ENCODE measurements at regions not wholly inside any gene's neighbourhood (a gene's known extent, or its start where the extent isn't known, plus 50 kb on each side); places are given as distances from the start of the nearest gene placed in this dataset.

- Histone ChIP-seq H3K4me3 (ENCODE audit: low read depth, low read length, poor library complexity, severe bottlenecking) (no peak overlapping the region), H4K20me1 (ENCODE audit: insufficient read depth, low read length) (no peaks in the 10 kb centered on the region), H3K4me2 (ENCODE audit: low read length) (no peak overlapping the region), H3K9me2 (ENCODE audit: low read depth, low read length) (no peaks in the 10 kb centered on the region), H3K4me1 (ENCODE audit: insufficient read depth, low read length, severe bottlenecking) (no peaks in the 10 kb centered on the region), H3K27ac (ENCODE audit: low read depth, low read length, poor library complexity, severe bottlenecking) (no peak overlapping the region), H3K79me2 (ENCODE audit: insufficient read depth, low read length) (no peaks in the 10 kb centered on the region), H3K9me3 (ENCODE audit: low read length) (no peaks in the 10 kb centered on the region), H3K27me3 (ENCODE audit: insufficient read depth, low read length) (no peaks in the 10 kb centered on the region), H2AFZ (ENCODE audit: low read length) (no peak overlapping the region), H3K36me3 (ENCODE audit: insufficient read depth, low read length) (no peaks in the 10 kb centered on the region), H3K9ac (ENCODE audit: low read length) (no peak overlapping the region), H3F3A (ENCODE audit: insufficient read depth, low read length) (no peaks in the 10 kb centered on the region)
- TF ChIP-seq, protein P1, sequence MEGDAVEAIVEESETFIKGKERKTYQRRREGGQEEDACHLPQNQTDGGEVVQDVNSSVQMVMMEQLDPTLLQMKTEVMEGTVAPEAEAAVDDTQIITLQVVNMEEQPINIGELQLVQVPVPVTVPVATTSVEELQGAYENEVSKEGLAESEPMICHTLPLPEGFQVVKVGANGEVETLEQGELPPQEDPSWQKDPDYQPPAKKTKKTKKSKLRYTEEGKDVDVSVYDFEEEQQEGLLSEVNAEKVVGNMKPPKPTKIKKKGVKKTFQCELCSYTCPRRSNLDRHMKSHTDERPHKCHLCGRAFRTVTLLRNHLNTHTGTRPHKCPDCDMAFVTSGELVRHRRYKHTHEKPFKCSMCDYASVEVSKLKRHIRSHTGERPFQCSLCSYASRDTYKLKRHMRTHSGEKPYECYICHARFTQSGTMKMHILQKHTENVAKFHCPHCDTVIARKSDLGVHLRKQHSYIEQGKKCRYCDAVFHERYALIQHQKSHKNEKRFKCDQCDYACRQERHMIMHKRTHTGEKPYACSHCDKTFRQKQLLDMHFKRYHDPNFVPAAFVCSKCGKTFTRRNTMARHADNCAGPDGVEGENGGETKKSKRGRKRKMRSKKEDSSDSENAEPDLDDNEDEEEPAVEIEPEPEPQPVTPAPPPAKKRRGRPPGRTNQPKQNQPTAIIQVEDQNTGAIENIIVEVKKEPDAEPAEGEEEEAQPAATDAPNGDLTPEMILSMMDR (IDR thresholded peaks at IDR 0.05; ENCODE audit: low read length) = no peak
- no peak for TF ChIP-seq EZH2 (IDR thresholded peaks at IDR 0.05; ENCODE audit: borderline replicate concordance, low read length)
Measured at GRCh38 chr13:105847527-105848291, 687.8 kb downstream of the EFNB2 start.

GRCh38 chr13:105846923-105847322 is 688.5 kb downstream of the EFNB2 start:
- H3K4me1 ChIP-seq (ENCODE audit: insufficient read depth, low read length, severe bottlenecking) = no peaks in the 10 kb centered on the region
- no peaks in the 10 kb centered on the region for H3K9me3 ChIP-seq (ENCODE audit: low read length)
- no peak overlapping the region for H3K4me2 ChIP-seq (ENCODE audit: low read length)
- H3K27ac ChIP-seq (ENCODE audit: low read depth, low read length, poor library complexity, severe bottlenecking) = no peak overlapping the region
- H3K79me2 ChIP-seq (ENCODE audit: insufficient read depth, low read length) = no peaks in the 10 kb centered on the region
- H3K9ac ChIP-seq (ENCODE audit: low read length) = no peak overlapping the region
- no peaks in the 10 kb centered on the region for H3K27me3 ChIP-seq (ENCODE audit: insufficient read depth, low read length)
- H4K20me1 ChIP-seq (ENCODE audit: insufficient read depth, low read length) = no peaks in the 10 kb centered on the region
- H3F3A ChIP-seq (ENCODE audit: insufficient read depth, low read length) = no peaks in the 10 kb centered on the region
- H3K9me2 ChIP-seq (ENCODE audit: low read depth, low read length) = no peaks in the 10 kb centered on the region
- no peak overlapping the region for H3K4me3 ChIP-seq (ENCODE audit: low read depth, low read length, poor library complexity, severe bottlenecking)
- TF ChIP-seq, protein P1 (IDR thresholded peaks at IDR 0.05; ENCODE audit: low read length) = no peak
- TF ChIP-seq EZH2 (IDR thresholded peaks at IDR 0.05; ENCODE audit: borderline replicate concordance, low read length) = no peak
- H3K36me3 ChIP-seq (ENCODE audit: insufficient read depth, low read length) = no peaks in the 10 kb centered on the region
- no peak overlapping the region for H2AFZ ChIP-seq (ENCODE audit: low read length)

DNA sequence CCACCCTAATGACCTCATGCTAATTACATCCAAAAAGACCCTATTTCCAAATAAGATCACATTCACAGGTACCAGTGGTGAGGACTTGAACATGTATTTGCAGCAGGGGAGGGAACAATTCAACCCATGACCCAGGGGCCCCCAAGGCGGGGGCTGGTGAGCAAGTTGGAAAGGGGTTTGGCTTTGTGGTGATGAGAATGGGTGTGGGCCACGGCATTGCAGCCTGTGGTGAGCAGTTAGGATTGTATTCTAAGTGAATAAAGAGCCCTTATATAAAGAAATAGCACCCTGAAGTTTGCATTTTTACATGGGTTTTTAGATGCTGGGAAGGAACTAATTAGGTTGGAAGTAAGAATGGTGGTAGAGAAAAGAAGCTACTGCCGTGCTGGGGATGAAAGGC is 694.2 kb downstream of the EFNB2 start:
- no peak overlapping the region for H3K9ac ChIP-seq (ENCODE audit: low read length)
- no peaks in the 10 kb centered on the region for H3F3A ChIP-seq (ENCODE audit: insufficient read depth, low read length)
- H2AFZ ChIP-seq (ENCODE audit: low read length) = no peak overlapping the region
- H3K4me1 ChIP-seq (ENCODE audit: insufficient read depth, low read length, severe bottlenecking) = no peaks in the 10 kb centered on the region
- no peaks in the 10 kb centered on the region for H3K27me3 ChIP-seq (ENCODE audit: insufficient read depth, low read length)
- H3K4me3 ChIP-seq (ENCODE audit: low read depth, low read length, poor library complexity, severe bottlenecking) = no peak overlapping the region
- H3K9me3 ChIP-seq (ENCODE audit: low read length) = no peaks in the 10 kb centered on the region
- no peak overlapping the region for H3K4me2 ChIP-seq (ENCODE audit: low read length)
- H3K27ac ChIP-seq (ENCODE audit: low read depth, low read length, poor library complexity, severe bottlenecking) = no peak overlapping the region
- H3K9me2 ChIP-seq (ENCODE audit: low read depth, low read length) = no peaks in the 10 kb centered on the region
- no peaks in the 10 kb centered on the region for H4K20me1 ChIP-seq (ENCODE audit: insufficient read depth, low read length)
- no peaks in the 10 kb centered on the region for H3K36me3 ChIP-seq (ENCODE audit: insufficient read depth, low read length)
- TF ChIP-seq, protein P1 (IDR thresholded peaks at IDR 0.05; ENCODE audit: low read length) = no peak
- no peak for TF ChIP-seq EZH2 (IDR thresholded peaks at IDR 0.05; ENCODE audit: borderline replicate concordance, low read length)
- no peaks in the 10 kb centered on the region for H3K79me2 ChIP-seq (ENCODE audit: insufficient read depth, low read length)
